ENCODE measurements at regions not wholly inside any gene's neighbourhood (a gene's known extent, or its start where the extent isn't known, plus 50 kb on each side); places are given as distances from the start of the nearest gene placed in this dataset.

- TF ChIP-seq TP53 (CRISPR knock-in tag; IDR thresholded peaks at IDR 0.05): no peak
- no peak for TF ChIP-seq USF2 (IDR thresholded peaks at IDR 0.05)
These were observed 1421.2 kb upstream of the TENM4 start for GRCh38 chr11:80862011-80862410.
